Right ventricle myocardium inferior (tissue), 1 donor: ENCODE measurements at regions not wholly inside any gene's neighbourhood (a gene's known extent, or its start where the extent isn't known, plus 50 kb on each side); places are given as distances from the start of the nearest gene placed in this dataset.
"Not testable (repeated sequence)": the region's sequence is repeated elsewhere in the genome, so short reads cannot be mapped to it uniquely, and the experiment has no call there.

Experiments used
- ATAC-seq: fragments of 200-7000 bp; cut with Tn5 transposase; one replicate; pipeline ENCODE4 v1.9.1; 2020; ENCODE audit warnings: mild to moderate bottlenecking, moderate library complexity
- DNase-seq: peaks from one replicate; pipeline ENCODE4 v3.0.0; 2021; ENCODE audit errors: missing footprints
- intact Hi-C: fragments of 100-400 bp; cut with DNase I; formaldehyde crosslinking; loops from one replicate; pipeline ENCODE4 v1.11.0; 2022
- donor health status: DM: no; HTN: yes; CAD: no; lungs with severe emphysema.

DNA sequence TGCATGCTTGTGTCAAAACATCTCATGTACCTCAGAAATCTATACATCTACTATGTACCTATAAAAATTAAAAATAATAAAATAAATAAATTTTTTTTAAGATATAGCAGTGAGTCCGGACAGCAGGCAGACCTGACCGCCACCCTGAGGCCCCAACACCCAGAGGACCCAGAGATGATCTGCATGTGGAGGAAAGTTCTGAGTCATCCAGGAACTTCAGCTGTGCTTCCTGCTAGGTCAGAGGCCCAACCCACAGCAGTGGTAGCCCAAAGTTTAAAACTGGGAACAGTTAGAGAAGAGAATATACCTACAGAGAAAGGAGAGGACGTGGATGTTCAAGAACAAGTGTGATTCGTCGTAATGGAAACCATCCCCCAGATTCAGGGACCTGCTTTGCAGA, 683.7 kb upstream of the NRP1 start:
- no peak for DNase-seq
- no peak for ATAC-seq
- intact Hi-C loops = no loop called here

DNA sequence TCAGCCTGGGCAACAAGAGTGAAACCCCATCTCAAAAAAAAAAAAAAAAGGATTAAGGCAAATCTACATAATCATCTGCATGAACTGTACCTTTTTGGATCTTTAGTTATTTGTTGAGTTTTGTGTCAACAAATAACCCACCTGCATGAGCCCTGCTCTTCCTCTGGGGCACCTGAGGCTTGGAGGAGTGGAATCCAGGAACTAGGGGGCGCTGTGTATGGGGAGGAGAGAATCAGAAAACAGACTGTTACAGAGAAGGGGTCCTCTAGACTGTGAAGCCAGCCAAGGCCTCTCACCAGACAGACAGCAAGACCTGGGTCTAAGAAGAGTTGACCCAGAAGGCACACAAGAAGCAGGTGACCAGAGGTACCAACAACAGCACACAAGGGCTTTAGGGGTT, 682.8 kb upstream of the NRP1 start:
- DNase-seq = no peak
- intact Hi-C loops = no loop called here
- ATAC-seq = no peak

DNA sequence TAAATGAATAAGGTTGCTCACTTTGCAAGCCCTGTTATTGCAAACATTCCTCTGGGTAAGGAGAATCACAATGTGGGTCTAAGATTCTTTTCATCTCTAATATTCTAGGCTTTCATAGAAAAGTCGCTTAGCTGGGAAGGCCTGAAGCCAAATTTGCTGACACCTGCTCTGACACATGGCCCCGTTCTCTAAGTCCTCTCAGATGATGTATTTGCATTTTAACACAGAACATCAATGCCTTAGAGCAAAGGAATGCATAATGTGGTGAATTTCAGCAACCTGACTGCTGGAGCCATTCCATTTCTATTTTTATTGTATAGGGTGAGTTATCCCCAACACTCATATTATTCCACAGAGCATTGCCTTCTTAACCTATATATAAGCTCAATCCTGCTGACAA, 682.1 kb upstream of the NRP1 start:
- ATAC-seq (no peak), DNase-seq (no peak)
- intact Hi-C loops = no loop called here

DNA sequence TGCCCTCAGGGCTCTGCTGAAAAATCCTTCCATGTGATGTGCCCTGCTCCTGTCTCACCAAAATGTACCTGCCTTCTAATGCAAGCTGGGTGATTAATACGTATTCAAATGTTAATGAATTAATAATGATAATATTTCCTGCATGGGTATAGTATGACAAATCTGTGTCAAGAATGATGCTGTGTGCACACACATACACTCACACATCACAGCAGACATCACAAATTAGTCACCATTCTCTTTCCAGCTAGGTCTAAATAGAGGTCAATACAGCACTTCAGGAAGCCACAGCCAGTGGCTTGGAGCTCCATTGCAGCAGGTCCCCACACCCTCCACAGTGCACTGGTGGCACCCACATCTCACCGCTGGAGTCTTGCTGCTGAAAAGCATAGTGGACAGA, 681.2 kb upstream of the NRP1 start:
- ATAC-seq = no peak
- intact Hi-C loops = no loop called here
- no peak for DNase-seq

DNA sequence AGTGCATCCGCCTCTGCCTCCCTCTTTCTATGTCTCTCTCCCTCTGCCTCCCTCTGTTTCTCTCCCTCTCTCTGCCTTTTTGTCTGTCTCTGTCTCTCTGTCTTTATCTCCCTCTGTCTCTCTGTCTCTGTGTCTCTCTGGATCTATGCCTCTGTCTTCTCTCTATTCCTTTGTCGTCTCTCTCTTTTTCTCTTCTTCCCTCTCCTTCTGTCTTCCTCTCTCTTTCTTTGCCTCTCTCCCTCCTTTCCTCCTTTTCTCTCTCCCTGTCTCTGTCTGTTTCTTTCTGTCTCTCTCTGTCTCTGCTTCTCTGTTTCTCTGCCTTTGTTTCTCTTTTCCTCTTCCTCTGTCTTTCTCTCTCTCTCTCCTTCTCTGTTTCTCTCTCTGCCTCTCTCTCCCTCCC, 678.8 kb upstream of the NRP1 start:
- DNase-seq (no peak), ATAC-seq (no peak)
- intact Hi-C loops = no loop called here

DNA sequence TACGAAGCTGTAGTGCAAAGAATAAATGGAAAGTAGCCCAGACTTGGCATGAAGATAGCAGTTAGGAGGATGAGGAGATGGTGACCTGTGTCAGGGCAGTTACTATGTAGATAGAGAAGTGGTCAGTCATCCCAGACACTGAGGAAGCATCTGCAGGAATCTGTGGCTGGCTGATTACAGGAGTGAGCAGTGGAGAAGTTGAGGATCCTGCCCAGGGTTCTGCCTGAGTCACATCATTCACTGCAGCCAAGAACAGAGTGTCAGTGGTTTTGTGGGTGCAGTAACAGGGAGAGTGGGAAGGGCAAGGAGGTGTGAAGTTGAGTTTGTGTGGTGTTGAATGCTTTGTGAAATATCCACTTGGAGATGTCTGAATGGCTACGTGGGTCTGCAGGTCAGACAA, 676.4 kb upstream of the NRP1 start:
- intact Hi-C loops = no loop called here
- DNase-seq (no peak), ATAC-seq (no peak)

DNA sequence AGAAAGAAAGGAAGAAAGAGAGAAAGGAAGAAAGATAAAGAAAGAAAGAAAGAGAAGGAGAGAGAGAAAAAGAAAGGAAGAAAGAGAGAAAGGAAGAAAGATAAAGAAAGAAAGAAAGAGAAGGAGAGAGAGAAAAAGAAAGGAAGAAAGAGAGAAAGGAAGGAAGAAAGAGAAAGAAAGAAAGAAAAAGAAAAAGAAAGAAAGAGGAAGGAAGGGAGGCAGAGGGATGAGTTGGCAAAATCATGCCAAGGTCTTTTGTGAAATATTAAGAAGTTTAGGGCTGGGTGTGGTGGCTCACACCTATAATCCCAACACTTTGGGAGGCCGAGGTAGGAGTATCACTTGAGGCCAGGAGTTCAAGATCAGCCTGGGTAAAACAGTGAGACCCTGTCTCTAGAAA, 675.8 kb upstream of the NRP1 start:
- DNase-seq, ATAC-seq, intact Hi-C loops: not testable (repeated sequence)

DNA sequence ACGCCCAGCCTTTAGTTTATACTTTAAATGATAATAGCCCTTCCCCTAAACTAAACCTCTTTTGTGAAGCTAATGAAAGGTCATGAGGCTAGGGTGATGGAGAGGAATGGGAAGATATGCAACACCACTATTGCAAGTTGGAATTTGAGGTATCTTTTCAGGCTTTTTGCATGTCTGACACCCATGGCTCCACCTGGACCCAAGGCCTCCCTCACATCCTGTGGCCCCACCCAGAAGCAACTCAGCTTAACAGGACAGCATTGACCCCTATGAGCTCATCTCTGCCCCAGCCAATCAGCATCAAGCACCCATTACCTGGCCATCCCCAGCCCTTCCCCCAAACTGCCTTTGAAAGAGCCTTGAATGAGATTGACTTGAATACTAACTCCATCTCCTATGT, 674.2 kb upstream of the NRP1 start:
- intact Hi-C loops = no loop called here
- no peak for ATAC-seq
- no peak for DNase-seq

DNA sequence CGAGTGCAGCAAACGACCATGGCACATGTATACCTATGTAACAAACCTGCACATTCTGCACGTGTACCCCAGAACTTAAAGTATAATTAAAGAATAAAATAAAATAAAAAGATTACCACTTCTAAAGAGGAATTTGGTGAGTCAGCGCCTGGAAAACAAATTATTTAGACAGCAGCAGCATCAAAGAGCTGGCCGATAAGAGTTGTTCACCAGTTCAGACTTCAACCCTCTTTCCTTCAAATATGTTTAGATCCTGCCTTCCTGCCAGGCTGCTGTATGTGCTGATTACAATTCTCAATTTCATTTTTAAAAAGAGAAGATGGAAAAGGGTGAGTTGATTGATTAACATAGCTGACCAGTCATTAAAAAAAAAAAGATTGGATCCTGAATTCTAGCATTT, 672.0 kb upstream of the NRP1 start:
- intact Hi-C loops = no loop called here
- ATAC-seq (no peak), DNase-seq (no peak)

DNA sequence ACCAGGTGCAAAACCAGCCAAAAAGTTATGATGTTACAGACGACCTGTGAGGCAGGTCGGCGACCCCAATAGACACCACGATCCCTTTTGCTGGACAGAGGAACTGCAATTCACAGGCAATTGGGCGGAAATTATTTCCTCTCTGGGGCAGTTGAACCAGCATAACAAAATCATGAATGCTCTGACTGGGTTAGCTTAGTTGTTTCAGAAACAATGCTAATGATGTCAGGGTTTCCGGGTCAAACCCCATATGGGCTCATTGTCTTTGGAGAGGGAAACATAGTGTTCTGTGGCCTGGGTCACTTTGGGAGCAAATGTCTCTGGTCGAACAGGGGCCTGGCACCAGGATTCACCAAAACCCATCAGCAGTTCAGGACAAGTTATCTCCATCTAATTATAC, 669.1 kb upstream of the NRP1 start:
- DNase-seq (no peak), ATAC-seq (no peak)
- intact Hi-C loops = no loop called here

DNA sequence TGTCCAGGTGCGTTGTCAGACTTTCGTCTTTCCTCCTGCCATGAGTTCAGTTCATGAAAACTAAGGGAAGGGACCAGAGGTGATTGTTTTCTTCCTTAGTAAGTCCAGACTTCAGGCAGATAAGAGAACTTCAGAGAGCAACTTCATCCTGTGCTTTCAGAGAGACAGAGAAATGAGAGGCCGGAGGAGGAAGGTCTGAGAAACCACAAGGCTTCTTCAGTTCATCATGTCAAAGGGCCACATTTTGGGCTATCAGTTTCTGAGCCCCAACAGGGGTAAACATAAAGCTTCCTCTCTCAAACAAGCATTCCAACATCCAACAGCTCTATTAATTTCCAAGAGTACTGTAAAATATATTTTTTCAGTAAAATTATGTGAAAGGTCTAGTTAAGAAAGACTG, 668.4 kb upstream of the NRP1 start:
- ATAC-seq = no peak
- intact Hi-C loops = no loop called here
- no peak for DNase-seq

DNA sequence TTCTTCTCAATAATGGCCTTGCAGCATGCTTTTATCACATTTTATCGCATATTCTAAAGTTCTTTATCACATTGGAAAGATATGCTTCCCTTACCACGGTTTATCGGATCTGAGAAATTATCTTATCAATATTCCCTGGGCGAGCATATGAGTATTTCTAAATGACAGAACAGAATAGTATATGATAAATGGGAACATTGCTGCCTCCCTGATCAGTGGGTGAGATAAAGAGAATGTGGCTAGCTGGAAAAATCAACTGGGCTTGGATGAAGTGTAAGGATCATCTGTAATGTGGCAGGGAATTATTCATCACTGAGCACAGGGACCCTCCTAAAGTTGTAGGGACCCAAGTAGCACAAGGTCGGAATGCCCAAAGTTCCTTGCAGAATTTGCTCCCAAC, 667.4 kb upstream of the NRP1 start:
- intact Hi-C loops = no loop called here
- ATAC-seq (no peak), DNase-seq (no peak)

DNA sequence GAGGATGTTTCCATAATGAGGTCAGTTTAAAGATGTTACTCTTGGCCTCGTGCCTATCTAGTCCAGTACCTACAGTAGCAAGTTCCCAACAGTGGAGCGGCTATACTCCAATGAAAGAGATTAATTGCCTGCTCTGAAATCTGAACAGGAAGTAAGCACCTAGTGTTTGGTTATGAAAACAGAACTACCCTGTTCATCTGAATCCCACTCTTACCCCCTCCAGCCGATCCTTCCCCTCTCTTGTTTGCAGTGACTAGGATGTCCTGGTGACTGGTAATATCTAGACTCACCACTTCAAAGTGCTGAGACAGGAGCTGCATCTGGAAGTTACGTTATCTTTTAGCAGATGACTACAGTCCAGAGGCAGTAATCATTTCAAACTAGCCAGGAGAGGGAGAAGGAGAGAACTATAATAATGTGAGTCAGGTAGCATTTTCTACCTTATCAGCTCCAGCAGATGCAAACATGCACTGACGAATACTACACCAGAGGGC, 666.7 kb upstream of the NRP1 start:
- intact Hi-C loops = no loop called here
- no peak for DNase-seq
- no peak for ATAC-seq

DNA sequence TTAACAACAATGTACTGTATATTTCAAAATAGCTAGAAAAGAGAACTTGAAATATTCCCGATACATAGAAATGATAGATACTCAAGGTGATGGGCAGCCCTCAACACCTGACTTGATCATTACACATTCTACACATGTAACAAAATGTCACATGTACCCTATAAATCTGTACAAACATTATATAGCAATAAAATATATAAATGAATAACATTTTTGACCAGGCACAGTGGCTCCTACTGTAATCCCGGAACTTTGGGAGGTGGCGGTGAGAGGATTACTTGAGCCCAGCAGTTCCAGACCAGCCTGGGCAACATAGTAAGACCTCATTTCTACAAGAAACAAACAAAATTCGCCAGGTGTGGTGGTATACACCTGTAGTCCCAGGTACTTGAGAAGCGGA, 659.5 kb upstream of the NRP1 start:
- ATAC-seq = no peak
- intact Hi-C loops = no loop called here

DNA sequence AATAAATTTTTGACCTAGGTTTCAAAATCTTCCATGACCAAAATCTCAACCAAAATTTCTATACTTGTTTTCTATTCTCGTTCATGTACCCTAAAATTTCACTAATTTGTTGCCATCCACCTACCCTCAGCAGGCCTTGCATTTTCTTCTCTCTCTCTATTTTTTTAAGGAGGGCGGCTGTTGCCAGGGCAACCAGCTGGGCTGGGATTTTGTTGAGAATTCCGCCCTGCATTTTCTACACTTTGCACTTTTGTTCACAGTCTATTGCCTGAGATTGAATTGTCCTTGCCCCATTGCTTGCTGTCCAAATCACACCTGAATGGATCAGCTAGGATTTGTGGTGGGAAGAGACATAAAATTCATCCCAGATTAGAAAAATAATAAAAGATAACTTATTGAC, 657.5 kb upstream of the NRP1 start:
- ATAC-seq = no peak
- intact Hi-C loops = no loop called here
- DNase-seq = no peak

More for the DNA sequence above, 659.5 kb upstream of the NRP1 start:
- no peak for DNase-seq

DNA sequence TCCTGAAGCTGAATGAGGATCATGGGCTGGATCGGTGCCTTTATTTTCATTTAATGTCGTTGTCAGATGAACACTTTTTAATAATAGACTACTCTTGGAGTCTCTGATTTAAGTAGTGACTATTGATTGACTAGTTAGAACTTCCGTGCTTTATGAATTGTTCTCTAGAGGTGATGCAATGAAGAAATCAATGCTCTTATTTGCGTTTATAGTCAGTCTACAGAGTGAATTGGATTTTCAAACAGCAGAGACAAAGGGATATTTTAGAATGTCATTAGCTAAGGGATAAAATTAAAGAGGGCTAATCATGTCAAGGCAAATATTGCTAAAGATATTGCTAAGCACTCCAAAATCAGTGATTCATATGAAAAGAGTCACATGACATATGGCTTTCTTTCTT, 652.0 kb upstream of the NRP1 start:
- ATAC-seq (no peak), DNase-seq (no peak)
- intact Hi-C loops = no loop called here

DNA sequence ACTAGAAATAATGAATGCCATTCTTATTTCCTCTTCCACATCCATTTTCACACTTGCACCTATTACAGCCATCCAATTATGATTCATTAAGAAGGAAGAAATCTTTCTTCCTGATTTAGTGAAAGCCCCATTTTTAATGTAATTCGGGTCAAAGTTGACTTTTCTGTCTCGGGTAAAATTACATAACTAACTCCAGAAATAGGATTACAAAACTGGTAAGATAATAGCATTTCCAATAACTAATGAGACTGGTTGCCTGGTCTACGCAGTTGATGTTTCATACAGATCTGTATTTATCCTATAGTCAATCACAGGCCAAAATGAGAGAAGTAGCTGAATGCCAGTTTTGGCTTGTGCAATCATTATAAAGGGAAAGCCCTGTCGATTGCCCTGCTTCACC, 651.5 kb upstream of the NRP1 start:
- no peak for DNase-seq
- intact Hi-C loops = no loop called here
- ATAC-seq = no peak

DNA sequence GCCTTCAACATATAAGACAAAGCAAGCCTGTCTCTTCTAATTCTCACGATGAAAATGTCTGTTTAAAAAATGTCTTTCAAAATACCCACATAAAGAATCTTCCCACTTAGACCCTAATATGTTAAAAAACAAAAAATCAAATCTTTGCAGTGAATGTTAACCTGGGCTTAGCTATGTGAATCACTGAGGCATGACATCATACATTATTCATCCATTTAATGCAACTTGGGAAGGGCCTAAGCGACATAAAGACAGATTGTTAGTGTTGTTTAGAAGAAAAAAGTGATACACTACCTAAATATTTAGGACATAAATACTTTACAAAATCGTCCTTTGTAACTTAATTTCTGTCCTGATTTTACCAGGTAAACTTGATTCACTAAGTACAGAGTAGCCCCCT, 648.5 kb upstream of the NRP1 start:
- no peak for ATAC-seq
- intact Hi-C loops = no loop called here
- no peak for DNase-seq

DNA sequence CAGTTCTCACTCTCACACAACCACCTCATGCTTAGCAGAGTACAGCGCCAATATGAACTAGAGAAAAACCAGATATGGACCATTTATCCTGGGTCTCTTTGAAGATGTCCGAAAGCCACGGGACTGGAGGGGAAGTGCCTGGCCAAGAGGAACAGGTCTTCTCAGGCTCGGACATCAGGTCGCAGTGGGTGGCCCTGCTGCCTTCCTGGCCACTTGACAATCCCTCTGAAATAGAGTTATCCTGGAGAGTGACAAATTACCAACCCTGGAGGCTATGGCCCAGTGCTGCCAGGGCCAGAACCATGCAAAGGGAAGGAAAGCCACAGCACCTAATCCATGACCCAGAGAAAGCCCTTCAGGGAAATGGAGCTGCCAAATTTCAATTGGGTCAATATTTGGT, 646.8 kb upstream of the NRP1 start:
- ATAC-seq (no peak), DNase-seq (no peak)
- intact Hi-C loops = no loop called here

DNA sequence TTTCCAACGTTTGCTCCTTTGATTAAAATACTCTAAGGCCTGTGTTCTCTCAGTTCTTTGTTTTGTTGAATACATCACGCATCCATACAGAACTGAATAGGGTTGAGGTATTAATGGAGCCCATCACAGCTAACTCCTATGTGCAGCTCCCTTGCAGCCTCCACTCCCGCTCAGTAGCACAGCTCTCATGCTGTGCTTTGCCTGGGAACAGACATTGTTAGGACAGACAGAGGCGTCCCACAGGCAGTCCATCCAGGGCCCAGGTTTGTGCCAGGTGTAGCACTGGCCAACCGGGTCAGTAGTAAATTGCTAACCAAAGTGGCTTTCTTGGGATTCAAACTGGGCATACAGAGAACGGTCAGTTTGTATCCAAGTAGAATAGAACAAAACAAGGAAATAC, 644.7 kb upstream of the NRP1 start:
- ATAC-seq (no peak), DNase-seq (no peak)
- intact Hi-C loops = no loop called here

DNA sequence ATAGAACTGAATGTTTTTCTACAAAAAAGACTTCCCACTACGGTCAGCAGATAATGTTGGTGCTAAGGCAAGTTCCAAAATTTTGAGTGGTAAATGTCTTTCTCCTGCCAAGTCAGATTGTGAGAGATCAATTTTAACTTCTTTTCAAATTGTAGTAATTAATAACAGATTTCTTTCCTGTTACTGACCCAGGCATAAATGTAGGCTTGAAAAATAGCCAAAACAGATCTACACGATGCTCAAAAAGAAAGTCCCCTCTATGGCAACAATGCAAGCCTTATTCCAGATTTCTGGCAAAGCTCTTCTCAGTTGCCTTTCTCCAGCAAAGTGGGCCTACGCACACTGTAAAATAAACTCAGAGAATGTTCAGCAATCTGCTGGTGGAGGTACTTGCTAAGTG, 641.0 kb upstream of the NRP1 start:
- intact Hi-C loops = no loop called here
- no peak for ATAC-seq
- no peak for DNase-seq

DNA sequence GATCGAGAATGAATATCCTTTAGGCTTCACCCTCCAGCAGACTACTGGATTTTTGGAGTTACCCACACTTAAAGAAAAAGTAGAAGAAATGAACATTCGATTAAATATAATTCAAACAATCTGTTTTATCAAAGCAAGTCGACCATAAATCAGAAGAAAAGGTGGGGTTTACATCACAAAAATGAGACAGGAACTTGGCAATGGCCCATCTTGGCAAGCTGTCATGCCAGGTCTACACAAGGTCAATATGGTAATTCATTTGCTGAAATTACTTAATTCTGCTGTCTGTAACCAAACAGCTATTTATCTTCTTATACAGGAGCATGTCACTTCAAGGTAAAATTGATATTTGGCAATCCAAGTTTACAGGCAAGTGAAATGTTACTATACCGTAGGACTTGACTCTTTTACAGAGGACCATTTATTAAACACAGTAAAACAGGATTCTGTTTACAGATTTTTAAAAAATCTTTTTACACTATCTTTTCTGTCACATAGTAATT, 640.6 kb upstream of the NRP1 start:
- DNase-seq (no peak), ATAC-seq (no peak)
- intact Hi-C loops = no loop called here
